ENCODE measurements at regions not wholly inside any gene's neighbourhood (a gene's known extent, or its start where the extent isn't known, plus 50 kb on each side); places are given as distances from the start of the nearest gene placed in this dataset.

GRCh38 chrX:9134366-9134765, 100.4 kb upstream of the FAM9B start:
- H3K27me3 Mint-ChIP-seq (ENCODE audit: insufficient read depth, low read depth, poor library complexity): peaks cover 1% of the 10 kb centered on the region

More at GRCh38 chrX:9134366-9134765, 100.4 kb upstream of the FAM9B start:
- H3K4me3 Mint-ChIP-seq: no peak overlapping the region
- DNase-seq (ENCODE audit: low spot score): no peak
- Histone ChIP-seq H3K27ac (ENCODE audit: low read depth) (no peak overlapping the region), H3K36me3 (ENCODE audit: insufficient read depth) (no peaks in the 10 kb centered on the region), H3K4me2 (no peak overlapping the region), H3K79me2 (replicated peaks; ENCODE audit: insufficient read depth) (no peaks in the 10 kb centered on the region), H3F3A (replicated peaks; ENCODE audit: low read depth) (no peaks in the 10 kb centered on the region), H3K9me2 (ENCODE audit: insufficient read depth) (no peaks in the 10 kb centered on the region), H3K4me1 (ENCODE audit: insufficient read depth) (no peaks in the 10 kb centered on the region), H2AFZ (0 out of 2 replicates have a peak overlapping the region, but pooled peaks have one; percentile 59), H3K4me3 (no peak overlapping the region), H4K20me1 (replicated peaks; ENCODE audit: insufficient read depth) (no peaks in the 10 kb centered on the region), H3K27me3 (ENCODE audit: insufficient read depth) (no peaks in the 10 kb centered on the region)
- peaks cover 6% of the 10 kb centered on the region for H3K36me3 Mint-ChIP-seq (ENCODE audit: low read depth)
- peaks cover 11% of the 10 kb centered on the region for H3K4me1 Mint-ChIP-seq
- peaks cover 4% of the 10 kb centered on the region; the same call in 2 of the 3 replicates for H3K9me3 Mint-ChIP-seq
- no peak for ATAC-seq
- TF ChIP-seq, protein P1, sequence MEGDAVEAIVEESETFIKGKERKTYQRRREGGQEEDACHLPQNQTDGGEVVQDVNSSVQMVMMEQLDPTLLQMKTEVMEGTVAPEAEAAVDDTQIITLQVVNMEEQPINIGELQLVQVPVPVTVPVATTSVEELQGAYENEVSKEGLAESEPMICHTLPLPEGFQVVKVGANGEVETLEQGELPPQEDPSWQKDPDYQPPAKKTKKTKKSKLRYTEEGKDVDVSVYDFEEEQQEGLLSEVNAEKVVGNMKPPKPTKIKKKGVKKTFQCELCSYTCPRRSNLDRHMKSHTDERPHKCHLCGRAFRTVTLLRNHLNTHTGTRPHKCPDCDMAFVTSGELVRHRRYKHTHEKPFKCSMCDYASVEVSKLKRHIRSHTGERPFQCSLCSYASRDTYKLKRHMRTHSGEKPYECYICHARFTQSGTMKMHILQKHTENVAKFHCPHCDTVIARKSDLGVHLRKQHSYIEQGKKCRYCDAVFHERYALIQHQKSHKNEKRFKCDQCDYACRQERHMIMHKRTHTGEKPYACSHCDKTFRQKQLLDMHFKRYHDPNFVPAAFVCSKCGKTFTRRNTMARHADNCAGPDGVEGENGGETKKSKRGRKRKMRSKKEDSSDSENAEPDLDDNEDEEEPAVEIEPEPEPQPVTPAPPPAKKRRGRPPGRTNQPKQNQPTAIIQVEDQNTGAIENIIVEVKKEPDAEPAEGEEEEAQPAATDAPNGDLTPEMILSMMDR (conservative IDR thresholded peaks at IDR 0.05; ENCODE audit: low read depth in 2 of 2): no peak
- TF ChIP-seq CREB1 (CRISPR knock-in tag; IDR thresholded peaks at IDR 0.05; ENCODE audit: low read depth): no peak
- no peak for TF ChIP-seq ZNF331 (CRISPR knock-in tag; IDR thresholded peaks at IDR 0.05; ENCODE audit: low read depth)
- TF ChIP-seq, protein P2, sequence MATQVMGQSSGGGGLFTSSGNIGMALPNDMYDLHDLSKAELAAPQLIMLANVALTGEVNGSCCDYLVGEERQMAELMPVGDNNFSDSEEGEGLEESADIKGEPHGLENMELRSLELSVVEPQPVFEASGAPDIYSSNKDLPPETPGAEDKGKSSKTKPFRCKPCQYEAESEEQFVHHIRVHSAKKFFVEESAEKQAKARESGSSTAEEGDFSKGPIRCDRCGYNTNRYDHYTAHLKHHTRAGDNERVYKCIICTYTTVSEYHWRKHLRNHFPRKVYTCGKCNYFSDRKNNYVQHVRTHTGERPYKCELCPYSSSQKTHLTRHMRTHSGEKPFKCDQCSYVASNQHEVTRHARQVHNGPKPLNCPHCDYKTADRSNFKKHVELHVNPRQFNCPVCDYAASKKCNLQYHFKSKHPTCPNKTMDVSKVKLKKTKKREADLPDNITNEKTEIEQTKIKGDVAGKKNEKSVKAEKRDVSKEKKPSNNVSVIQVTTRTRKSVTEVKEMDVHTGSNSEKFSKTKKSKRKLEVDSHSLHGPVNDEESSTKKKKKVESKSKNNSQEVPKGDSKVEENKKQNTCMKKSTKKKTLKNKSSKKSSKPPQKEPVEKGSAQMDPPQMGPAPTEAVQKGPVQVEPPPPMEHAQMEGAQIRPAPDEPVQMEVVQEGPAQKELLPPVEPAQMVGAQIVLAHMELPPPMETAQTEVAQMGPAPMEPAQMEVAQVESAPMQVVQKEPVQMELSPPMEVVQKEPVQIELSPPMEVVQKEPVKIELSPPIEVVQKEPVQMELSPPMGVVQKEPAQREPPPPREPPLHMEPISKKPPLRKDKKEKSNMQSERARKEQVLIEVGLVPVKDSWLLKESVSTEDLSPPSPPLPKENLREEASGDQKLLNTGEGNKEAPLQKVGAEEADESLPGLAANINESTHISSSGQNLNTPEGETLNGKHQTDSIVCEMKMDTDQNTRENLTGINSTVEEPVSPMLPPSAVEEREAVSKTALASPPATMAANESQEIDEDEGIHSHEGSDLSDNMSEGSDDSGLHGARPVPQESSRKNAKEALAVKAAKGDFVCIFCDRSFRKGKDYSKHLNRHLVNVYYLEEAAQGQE (IDR thresholded peaks at IDR 0.05; ENCODE audit: unreplicated experiment): no peak
- no peak for TF ChIP-seq STAT1 (IDR thresholded peaks at IDR 0.05; ENCODE audit: unreplicated experiment)
- no peak for TF ChIP-seq NANOG (IDR thresholded peaks at IDR 0.05; ENCODE audit: borderline replicate concordance)
- TF ChIP-seq EZH2 (IDR thresholded peaks at IDR 0.05; ENCODE audit: low read depth, unreplicated experiment): no peak
- TF ChIP-seq, protein P3, sequence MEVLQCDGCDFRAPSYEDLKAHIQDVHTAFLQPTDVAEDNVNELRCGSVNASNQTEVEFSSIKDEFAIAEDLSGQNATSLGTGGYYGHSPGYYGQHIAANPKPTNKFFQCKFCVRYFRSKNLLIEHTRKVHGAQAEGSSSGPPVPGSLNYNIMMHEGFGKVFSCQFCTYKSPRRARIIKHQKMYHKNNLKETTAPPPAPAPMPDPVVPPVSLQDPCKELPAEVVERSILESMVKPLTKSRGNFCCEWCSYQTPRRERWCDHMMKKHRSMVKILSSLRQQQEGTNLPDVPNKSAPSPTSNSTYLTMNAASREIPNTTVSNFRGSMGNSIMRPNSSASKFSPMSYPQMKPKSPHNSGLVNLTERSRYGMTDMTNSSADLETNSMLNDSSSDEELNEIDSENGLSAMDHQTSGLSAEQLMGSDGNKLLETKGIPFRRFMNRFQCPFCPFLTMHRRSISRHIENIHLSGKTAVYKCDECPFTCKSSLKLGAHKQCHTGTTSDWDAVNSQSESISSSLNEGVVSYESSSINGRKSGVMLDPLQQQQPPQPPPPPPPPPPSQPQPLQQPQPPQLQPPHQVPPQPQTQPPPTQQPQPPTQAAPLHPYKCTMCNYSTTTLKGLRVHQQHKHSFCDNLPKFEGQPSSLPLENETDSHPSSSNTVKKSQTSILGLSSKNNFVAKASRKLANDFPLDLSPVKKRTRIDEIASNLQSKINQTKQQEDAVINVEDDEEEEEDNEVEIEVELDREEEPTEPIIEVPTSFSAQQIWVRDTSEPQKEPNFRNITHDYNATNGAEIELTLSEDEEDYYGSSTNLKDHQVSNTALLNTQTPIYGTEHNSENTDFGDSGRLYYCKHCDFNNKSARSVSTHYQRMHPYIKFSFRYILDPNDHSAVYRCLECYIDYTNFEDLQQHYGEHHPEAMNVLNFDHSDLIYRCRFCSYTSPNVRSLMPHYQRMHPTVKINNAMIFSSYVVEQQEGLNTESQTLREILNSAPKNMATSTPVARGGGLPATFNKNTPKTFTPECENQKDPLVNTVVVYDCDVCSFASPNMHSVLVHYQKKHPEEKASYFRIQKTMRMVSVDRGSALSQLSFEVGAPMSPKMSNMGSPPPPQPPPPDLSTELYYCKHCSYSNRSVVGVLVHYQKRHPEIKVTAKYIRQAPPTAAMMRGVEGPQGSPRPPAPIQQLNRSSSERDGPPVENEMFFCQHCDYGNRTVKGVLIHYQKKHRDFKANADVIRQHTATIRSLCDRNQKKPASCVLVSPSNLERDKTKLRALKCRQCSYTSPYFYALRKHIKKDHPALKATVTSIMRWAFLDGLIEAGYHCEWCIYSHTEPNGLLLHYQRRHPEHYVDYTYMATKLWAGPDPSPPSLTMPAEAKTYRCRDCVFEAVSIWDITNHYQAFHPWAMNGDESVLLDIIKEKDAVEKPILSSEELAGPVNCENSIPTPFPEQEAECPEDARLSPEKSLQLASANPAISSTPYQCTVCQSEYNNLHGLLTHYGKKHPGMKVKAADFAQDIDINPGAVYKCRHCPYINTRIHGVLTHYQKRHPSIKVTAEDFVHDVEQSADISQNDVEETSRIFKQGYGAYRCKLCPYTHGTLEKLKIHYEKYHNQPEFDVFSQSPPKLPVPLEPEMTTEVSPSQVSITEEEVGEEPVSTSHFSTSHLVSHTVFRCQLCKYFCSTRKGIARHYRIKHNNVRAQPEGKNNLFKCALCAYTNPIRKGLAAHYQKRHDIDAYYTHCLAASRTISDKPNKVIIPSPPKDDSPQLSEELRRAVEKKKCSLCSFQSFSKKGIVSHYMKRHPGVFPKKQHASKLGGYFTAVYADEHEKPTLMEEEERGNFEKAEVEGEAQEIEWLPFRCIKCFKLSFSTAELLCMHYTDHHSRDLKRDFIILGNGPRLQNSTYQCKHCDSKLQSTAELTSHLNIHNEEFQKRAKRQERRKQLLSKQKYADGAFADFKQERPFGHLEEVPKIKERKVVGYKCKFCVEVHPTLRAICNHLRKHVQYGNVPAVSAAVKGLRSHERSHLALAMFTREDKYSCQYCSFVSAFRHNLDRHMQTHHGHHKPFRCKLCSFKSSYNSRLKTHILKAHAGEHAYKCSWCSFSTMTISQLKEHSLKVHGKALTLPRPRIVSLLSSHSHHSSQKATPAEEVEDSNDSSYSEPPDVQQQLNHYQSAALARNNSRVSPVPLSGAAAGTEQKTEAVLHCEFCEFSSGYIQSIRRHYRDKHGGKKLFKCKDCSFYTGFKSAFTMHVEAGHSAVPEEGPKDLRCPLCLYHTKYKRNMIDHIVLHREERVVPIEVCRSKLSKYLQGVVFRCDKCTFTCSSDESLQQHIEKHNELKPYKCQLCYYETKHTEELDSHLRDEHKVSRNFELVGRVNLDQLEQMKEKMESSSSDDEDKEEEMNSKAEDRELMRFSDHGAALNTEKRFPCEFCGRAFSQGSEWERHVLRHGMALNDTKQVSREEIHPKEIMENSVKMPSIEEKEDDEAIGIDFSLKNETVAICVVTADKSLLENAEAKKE (CRISPR knock-in tag; IDR thresholded peaks at IDR 0.05): no peak
- TF ChIP-seq ZNF114 (CRISPR knock-in tag; IDR thresholded peaks at IDR 0.05): no peak
- TF ChIP-seq POLR2AphosphoS5 (IDR thresholded peaks at IDR 0.05; ENCODE audit: low read depth): no peak
- TF ChIP-seq JUNB (IDR thresholded peaks at IDR 0.05; ENCODE audit: unreplicated experiment): no peak
- TF ChIP-seq ETS1 (IDR thresholded peaks at IDR 0.05): no peak
- no peak for TF ChIP-seq EZH2phosphoT487 (IDR thresholded peaks at IDR 0.05; ENCODE audit: unreplicated experiment)
- no peak overlapping the region for H3K27ac Mint-ChIP-seq

All from GM23338 (cell line).